HG03175 (cell line): ENCODE measurements at regions not wholly inside any gene's neighbourhood (a gene's known extent, or its start where the extent isn't known, plus 50 kb on each side); places are given as distances from the start of the nearest gene placed in this dataset.

Source experiments
- ATAC-seq: cut with Tn5 transposase; IDR thresholded peaks from one replicate; pipeline ENCODE4 v1.9.1; 2021; ENCODE audit warnings: mild to moderate bottlenecking, moderate library complexity; ENCODE audit not compliant: unreplicated experiment

DNA sequence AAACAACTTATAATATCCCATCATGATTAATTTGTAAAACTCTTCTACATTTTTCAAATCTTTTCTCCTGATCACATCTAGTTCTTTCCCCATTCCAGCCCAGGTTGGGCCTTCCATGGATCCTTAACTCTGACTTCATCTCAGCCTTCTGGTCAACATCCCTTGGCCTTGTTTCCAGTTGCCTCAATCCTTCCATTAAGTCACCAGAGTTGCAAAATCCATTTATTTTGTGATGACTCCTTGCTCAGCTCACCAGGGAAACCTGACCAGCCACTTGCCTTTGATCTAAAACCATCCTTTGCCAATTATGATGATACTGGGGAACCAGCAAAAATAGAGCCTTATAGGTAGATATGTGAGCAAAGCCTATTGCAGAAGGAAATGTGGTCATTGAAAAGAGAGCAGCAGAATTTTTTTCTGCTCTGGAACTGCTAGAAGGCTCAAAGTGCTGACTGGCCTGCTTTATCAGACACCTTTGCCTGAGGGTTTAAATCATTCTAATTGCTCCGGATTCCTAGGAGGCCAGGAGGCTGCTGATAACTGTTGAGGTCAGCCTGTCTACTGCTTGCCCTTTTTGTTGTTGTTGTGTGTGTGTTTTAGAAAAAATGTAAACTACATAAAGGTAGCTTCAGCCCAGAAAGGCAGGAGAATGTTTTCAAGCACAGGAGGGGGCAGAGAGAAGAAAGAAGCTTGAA is 512.2 kb upstream of the GRIA1 start:
- no peak for ATAC-seq

DNA sequence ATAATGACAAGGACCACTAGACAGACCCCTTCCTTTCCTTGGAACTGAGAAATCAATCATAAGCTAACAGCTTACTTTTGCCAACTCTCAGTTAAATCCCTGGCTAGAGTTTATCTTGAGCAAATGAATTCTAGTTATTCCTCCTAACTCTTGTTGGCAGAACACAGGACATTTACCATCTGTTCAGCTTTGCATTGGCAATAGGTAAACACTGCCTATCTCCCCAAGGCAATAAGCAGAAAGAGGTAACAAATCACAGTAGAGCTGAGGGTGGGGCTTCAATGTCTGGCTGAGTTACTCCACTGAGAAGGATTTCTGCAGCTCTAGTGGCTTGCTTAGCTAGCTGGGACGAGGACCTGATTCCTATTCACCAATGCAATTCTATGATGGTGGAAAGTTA is 503.3 kb upstream of the GRIA1 start:
- no peak for ATAC-seq

GRCh38 chr5:152990217-152990616 is 500.3 kb upstream of the GRIA1 start:
- no peak for ATAC-seq

GRCh38 chr5:152990649-152991048 is 499.8 kb upstream of the GRIA1 start:
- no peak for ATAC-seq

GRCh38 chr5:152994033-152994680 is 496.3 kb upstream of the GRIA1 start:
- ATAC-seq: no peak

- no peak for ATAC-seq
These were observed 495.2 kb upstream of the GRIA1 start for GRCh38 chr5:152995214-152995725.

GRCh38 chr5:153005711-153006110 is 484.8 kb upstream of the GRIA1 start:
- ATAC-seq: no peak

GRCh38 chr5:153006681-153007080 is 483.8 kb upstream of the GRIA1 start:
- ATAC-seq: no peak

- ATAC-seq: no peak
These were observed 476.3 kb upstream of the GRIA1 start for GRCh38 chr5:153014194-153014593.

GRCh38 chr5:153018121-153018520 is 472.3 kb upstream of the GRIA1 start:
- no peak for ATAC-seq

DNA sequence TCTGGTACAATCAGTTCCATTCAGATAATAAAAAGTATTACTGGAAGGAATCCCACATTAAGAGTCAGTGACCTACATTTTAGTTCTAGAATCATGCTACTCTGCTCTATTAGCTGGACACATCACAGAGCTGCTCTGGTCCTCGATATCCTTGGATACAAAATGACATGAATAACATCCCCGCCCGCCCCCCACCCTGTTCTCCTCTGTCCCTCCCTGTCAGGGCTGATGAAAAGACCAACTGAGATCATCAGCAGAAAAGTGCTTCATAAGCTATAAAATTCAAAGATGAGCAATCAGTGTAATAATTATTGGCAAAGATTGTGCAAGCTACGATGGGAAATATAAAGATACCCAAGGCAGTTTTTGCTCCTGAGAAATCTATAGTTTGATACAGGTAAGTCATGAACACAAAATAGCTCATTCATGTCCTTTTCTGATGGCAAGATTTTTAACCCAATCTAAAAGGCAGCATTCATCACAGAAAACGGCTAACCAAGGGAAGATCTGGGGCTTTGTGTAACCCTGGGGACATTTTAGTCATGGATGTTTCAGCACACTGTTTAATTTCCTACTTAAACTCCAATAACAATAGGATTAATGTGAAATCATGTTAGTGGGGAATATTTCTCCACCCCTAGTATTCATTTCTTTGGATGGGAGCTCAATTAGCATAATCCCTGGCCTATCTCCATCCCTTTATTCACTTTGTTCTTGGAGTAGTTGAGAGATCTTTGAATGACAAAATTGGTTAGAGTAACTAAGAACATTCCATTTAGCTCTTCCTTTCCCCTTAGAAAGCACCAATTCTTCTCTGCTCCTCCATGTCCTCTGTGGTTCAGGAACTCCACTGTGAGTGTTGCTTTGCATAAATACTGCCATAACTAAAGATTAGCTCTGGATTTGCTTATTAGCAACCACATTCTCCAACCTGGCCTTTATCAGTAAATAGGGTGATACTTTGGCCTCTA is 459.4 kb upstream of the GRIA1 start:
- ATAC-seq: no peak

DNA sequence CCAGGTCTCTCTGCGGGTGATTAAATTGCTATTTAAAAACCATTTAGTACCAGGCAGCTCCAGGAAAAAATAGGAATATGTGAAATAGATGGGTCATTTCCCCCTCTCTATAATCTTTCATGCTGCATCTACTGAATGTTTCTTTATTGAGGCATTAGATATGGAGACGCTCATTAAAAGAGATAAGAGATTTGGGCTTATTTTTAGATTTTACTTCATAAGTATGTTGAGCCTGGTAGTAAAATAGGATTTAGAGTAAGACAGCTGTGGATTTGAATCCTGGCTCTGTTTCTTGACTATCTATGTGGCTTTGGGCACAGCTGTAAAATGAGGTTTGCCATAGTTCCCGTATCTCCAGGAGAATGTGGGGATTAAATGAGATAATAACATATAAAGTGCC is 451.0 kb upstream of the GRIA1 start:
- ATAC-seq: no peak

- no peak for ATAC-seq
These were observed 446.6 kb upstream of the GRIA1 start for GRCh38 chr5:153043886-153044285.

DNA sequence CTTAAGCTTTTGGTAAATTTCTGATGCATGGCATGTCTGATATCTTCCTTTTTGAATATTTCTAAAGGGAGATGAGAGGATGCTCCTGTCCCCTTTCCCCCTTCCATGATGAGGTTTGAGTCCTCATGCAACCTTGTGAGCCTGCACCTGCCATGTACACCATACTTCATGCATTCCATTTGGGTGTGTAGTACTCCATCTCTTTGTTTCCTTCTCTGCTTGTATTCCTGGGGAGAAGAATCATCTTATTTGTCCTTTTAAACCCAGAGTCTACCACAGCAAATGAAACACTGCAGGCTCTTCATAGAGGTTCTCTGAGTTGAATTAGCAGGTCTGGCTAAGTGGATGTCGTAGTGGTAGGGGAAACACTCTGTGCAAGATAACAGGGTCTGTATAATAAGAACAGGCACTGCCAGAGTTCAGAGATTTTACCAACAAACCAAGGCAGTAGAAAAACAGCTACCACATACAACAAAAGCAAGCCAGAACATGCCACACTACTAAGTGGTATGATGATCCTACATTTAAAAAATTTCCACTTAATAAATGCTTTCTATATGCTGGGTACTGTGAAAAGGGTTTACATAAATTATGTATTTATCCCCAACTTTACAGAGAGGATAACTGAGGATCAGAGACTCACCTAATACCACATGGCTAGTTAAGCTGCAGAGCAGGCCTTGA is 439.8 kb upstream of the GRIA1 start:
- no peak for ATAC-seq

DNA sequence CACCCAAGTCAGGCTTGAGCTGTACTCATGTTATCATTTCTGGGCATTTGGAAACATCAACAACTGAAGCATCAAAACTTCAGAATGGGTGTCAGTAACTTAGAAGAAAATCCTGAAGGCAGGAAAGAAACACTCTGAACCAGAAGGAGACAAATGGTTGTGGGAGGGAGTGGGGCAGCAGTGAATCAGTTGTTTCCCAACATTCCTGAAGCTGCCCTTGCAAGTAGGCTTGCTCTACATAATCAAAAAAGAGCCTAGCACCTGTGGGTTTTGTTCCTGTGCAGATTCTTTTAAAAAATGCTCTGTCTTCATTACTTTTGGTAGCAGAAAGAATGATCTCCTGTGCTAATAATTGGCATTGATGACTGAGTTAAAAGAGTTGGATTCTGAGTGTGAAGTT is 424.2 kb upstream of the GRIA1 start:
- ATAC-seq: no peak

GRCh38 chr5:153067869-153068268 is 422.6 kb upstream of the GRIA1 start:
- no peak for ATAC-seq

GRCh38 chr5:153079396-153079795 is 411.1 kb upstream of the GRIA1 start:
- no peak for ATAC-seq

DNA sequence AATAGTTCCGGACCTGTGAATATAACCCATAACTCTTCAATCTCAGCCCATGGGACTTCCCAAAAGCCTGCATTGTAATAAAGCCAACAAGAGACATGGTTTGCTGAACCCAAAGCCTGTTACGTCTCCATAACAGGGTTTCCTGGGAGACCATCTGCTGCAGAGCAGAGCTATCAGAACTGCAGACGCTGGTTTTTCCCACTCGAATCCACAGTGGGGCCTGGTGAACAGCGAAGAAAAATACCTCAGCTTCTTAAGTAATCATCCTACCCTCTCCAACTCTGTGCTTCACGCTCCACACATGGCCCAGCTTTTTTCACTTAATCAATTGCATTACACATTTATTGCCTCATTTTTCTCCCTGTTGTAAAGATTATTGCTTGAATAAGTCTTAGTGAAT is 409.5 kb upstream of the GRIA1 start:
- ATAC-seq: no peak

DNA sequence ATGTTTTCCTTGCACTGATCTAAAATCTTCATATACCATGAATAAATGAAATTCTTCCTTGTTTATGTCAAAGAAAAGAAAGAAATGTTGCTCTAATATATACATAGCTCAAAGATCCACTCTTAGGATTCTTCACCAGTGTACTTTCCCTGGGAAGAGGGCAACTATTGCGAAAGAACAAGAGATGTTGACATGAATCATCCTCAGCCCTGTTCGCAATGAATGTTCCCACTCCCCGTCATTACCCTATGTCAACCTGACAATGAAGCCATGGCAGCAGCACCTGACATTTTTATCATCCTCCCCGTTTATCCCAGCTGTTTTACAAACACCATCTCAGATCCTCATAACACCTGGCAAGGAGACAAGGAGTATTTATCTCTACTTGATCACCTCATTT is 409.1 kb upstream of the GRIA1 start:
- ATAC-seq: no peak

- no peak for ATAC-seq
These were observed 406.0 kb upstream of the GRIA1 start for GRCh38 chr5:153084511-153084910.

DNA sequence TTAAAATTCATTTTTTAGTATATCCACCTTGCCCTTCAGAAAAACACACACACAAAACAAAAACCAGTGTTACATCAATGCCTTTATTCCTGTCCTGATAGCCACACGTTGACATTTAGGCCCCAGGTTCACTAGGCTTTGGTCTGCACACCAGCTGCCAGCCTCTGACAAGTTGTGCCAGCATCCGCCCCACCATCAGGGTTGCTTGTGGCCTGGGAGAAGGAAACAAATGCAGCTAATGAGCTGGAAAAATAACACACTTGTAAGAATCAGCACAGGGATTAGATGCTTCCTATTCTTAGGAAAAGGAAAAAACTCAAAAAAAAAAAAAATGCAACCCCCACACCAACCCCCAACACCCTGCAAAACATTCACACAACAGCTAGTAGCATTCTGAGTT is 404.0 kb upstream of the GRIA1 start:
- no peak for ATAC-seq
